ENCODE measurements at regions not wholly inside any gene's neighbourhood (a gene's known extent, or its start where the extent isn't known, plus 50 kb on each side); places are given as distances from the start of the nearest gene placed in this dataset.

GRCh38 chr9:32234451-32234850, 150.0 kb upstream of the ACO1 start:
- ATAC-seq (replicated peaks) (no peak), DNase-seq (no peak)
- Mint-ChIP-seq H3K27ac (no peak overlapping the region), H3K36me3 (no peaks in the 10 kb centered on the region), H3K9me3 (no peaks in the 10 kb centered on the region), H3K4me1 (no peaks in the 10 kb centered on the region), H3K27me3 (no peaks in the 10 kb centered on the region), H3K4me3 (no peak overlapping the region)

GRCh38 chr9:32247168-32247567, 137.3 kb upstream of the ACO1 start:
- no peaks in the 10 kb centered on the region for H3K9me3 Mint-ChIP-seq
- no peak overlapping the region for H3K4me3 Mint-ChIP-seq
- no peaks in the 10 kb centered on the region for H3K27me3 Mint-ChIP-seq
- H3K27ac Mint-ChIP-seq, result no peak overlapping the region
- no peaks in the 10 kb centered on the region for H3K4me1 Mint-ChIP-seq
- DNase-seq (no peak), ATAC-seq (replicated peaks) (no peak)
- no peaks in the 10 kb centered on the region for H3K36me3 Mint-ChIP-seq

GRCh38 chr9:32248189-32248712, 136.2 kb upstream of the ACO1 start:
- no peak overlapping the region for H3K27ac Mint-ChIP-seq
- no peaks in the 10 kb centered on the region for H3K27me3 Mint-ChIP-seq

GRCh38 chr9:32251539-32251938, 132.9 kb upstream of the ACO1 start:
- DNase-seq, result peak; percentile 9
- H3K27ac Mint-ChIP-seq, result no peak overlapping the region
- H3K9me3 Mint-ChIP-seq, result no peaks in the 10 kb centered on the region
- peak; percentile 79 to 83 for ATAC-seq (replicated peaks)
- H3K27me3 Mint-ChIP-seq, result no peaks in the 10 kb centered on the region
- no peaks in the 10 kb centered on the region for H3K4me1 Mint-ChIP-seq
- H3K36me3 Mint-ChIP-seq, result no peaks in the 10 kb centered on the region
- H3K4me3 Mint-ChIP-seq, result no peak overlapping the region

More at GRCh38 chr9:32248189-32248712, 136.2 kb upstream of the ACO1 start:
- no peaks in the 10 kb centered on the region for H3K4me1 Mint-ChIP-seq
- no peaks in the 10 kb centered on the region for H3K9me3 Mint-ChIP-seq
- H3K36me3 Mint-ChIP-seq, result no peaks in the 10 kb centered on the region
- DNase-seq (no peak), ATAC-seq (replicated peaks) (no peak)
- no peak overlapping the region for H3K4me3 Mint-ChIP-seq

- H3K36me3 Mint-ChIP-seq, result no peaks in the 10 kb centered on the region
- H3K27me3 Mint-ChIP-seq, result no peaks in the 10 kb centered on the region
- H3K27ac Mint-ChIP-seq, result no peak overlapping the region
- no peaks in the 10 kb centered on the region for H3K4me1 Mint-ChIP-seq
- ATAC-seq (replicated peaks) (no peak), DNase-seq (no peak)
- no peak overlapping the region for H3K4me3 Mint-ChIP-seq
- no peaks in the 10 kb centered on the region for H3K9me3 Mint-ChIP-seq
These were observed 130.7 kb upstream of the ACO1 start for GRCh38 chr9:32253731-32254130.

- Mint-ChIP-seq H3K27me3 (no peaks in the 10 kb centered on the region), H3K9me3 (no peaks in the 10 kb centered on the region), H3K36me3 (no peaks in the 10 kb centered on the region), H3K4me3 (no peak overlapping the region), H3K4me1 (no peaks in the 10 kb centered on the region), H3K27ac (no peak overlapping the region)
- DNase-seq (no peak), ATAC-seq (replicated peaks) (no peak)
These were observed 129.4 kb upstream of the ACO1 start for GRCh38 chr9:32255026-32255425.

- Mint-ChIP-seq H3K36me3 (no peaks in the 10 kb centered on the region), H3K9me3 (peaks cover 0 to 2% of the 10 kb centered on the region in 2 donors), H3K27ac (no peak overlapping the region), H3K27me3 (no peaks in the 10 kb centered on the region), H3K4me3 (no peak overlapping the region), H3K4me1 (no peaks in the 10 kb centered on the region)
- ATAC-seq (replicated peaks) (no peak), DNase-seq (no peak)
These were observed 126.0 kb upstream of the ACO1 start for GRCh38 chr9:32258482-32258881.

- peaks cover 0 to 2% of the 10 kb centered on the region in 2 donors for H3K9me3 Mint-ChIP-seq
- ATAC-seq (replicated peaks) (no peak), DNase-seq (no peak)
- no peaks in the 10 kb centered on the region for H3K4me1 Mint-ChIP-seq
- no peak overlapping the region for H3K27ac Mint-ChIP-seq
- no peak overlapping the region for H3K4me3 Mint-ChIP-seq
- no peaks in the 10 kb centered on the region for H3K27me3 Mint-ChIP-seq
- H3K36me3 Mint-ChIP-seq, result no peaks in the 10 kb centered on the region
These were observed 124.1 kb upstream of the ACO1 start for GRCh38 chr9:32260151-32260862.

- H3K4me3 Mint-ChIP-seq, result no peak overlapping the region
- no peak for ATAC-seq (replicated peaks)
- H3K27ac Mint-ChIP-seq, result no peak overlapping the region
- H3K4me1 Mint-ChIP-seq, result no peaks in the 10 kb centered on the region
- H3K27me3 Mint-ChIP-seq, result no peaks in the 10 kb centered on the region
- no peaks in the 10 kb centered on the region for H3K36me3 Mint-ChIP-seq
- no peak for DNase-seq
- H3K9me3 Mint-ChIP-seq, result peaks cover 0 to 2% of the 10 kb centered on the region in 2 donors
These were observed 120.1 kb upstream of the ACO1 start for GRCh38 chr9:32264170-32264864.

- no peaks in the 10 kb centered on the region for H3K36me3 Mint-ChIP-seq
- no peaks in the 10 kb centered on the region for H3K4me1 Mint-ChIP-seq
- no peak overlapping the region for H3K4me3 Mint-ChIP-seq
- peaks cover 0 to 2% of the 10 kb centered on the region in 2 donors for H3K9me3 Mint-ChIP-seq
- no peak for DNase-seq
- H3K27ac Mint-ChIP-seq, result no peak overlapping the region
- H3K27me3 Mint-ChIP-seq, result no peaks in the 10 kb centered on the region
- ATAC-seq (replicated peaks), result no peak
These were observed 119.4 kb upstream of the ACO1 start for GRCh38 chr9:32265037-32265436.

- ATAC-seq (replicated peaks) (no peak), DNase-seq (no peak)
- H3K27me3 Mint-ChIP-seq, result no peaks in the 10 kb centered on the region
- no peak overlapping the region for H3K4me3 Mint-ChIP-seq
- no peak overlapping the region for H3K27ac Mint-ChIP-seq
- no peaks in the 10 kb centered on the region for H3K4me1 Mint-ChIP-seq
- no peaks in the 10 kb centered on the region for H3K36me3 Mint-ChIP-seq
- H3K9me3 Mint-ChIP-seq, result peaks cover 0 to 2% of the 10 kb centered on the region in 2 donors
These were observed 105.5 kb upstream of the ACO1 start for GRCh38 chr9:32278991-32279390.

- no peak for ATAC-seq (replicated peaks)
These were observed 94.7 kb upstream of the ACO1 start for GRCh38 chr9:32289756-32290155.

GRCh38 chr9:32291370-32291769, 93.1 kb upstream of the ACO1 start:
- Mint-ChIP-seq H3K9me3 (peaks cover 0 to 8% of the 10 kb centered on the region in 2 donors), H3K4me3 (no peak overlapping the region), H3K27ac (no peak overlapping the region), H3K27me3 (peaks cover 6 to 16% of the 10 kb centered on the region in 2 donors), H3K4me1 (no peaks in the 10 kb centered on the region), H3K36me3 (no peaks in the 10 kb centered on the region)
- DNase-seq, result no peak
- no peak for ATAC-seq (replicated peaks)

More at GRCh38 chr9:32289756-32290155, 94.7 kb upstream of the ACO1 start:
- Mint-ChIP-seq H3K4me3 (no peak overlapping the region), H3K9me3 (peaks cover 0 to 10% of the 10 kb centered on the region in 2 donors), H3K4me1 (no peaks in the 10 kb centered on the region), H3K27me3 (peaks cover 6 to 14% of the 10 kb centered on the region in 2 donors), H3K27ac (no peak overlapping the region), H3K36me3 (no peaks in the 10 kb centered on the region)
- DNase-seq, result no peak

- Mint-ChIP-seq H3K4me3 (no peak overlapping the region), H3K36me3 (no peaks in the 10 kb centered on the region), H3K27me3 (peaks cover 8 to 22% of the 10 kb centered on the region in 2 donors), H3K27ac (no peak overlapping the region), H3K9me3 (peaks cover 0 to 4% of the 10 kb centered on the region in 2 donors), H3K4me1 (no peaks in the 10 kb centered on the region)
- no peak for ATAC-seq (replicated peaks)
- DNase-seq, result no peak
These were observed 91.8 kb upstream of the ACO1 start for GRCh38 chr9:32292611-32293010.

- no peak overlapping the region for H3K27ac Mint-ChIP-seq
- no peaks in the 10 kb centered on the region for H3K36me3 Mint-ChIP-seq
- no peaks in the 10 kb centered on the region for H3K4me1 Mint-ChIP-seq
- no peak overlapping the region for H3K4me3 Mint-ChIP-seq
- H3K27me3 Mint-ChIP-seq, result peaks cover 11 to 26% of the 10 kb centered on the region in 2 donors
- no peak for DNase-seq
- peaks cover 0 to 7% of the 10 kb centered on the region in 2 donors for H3K9me3 Mint-ChIP-seq
- no peak for ATAC-seq (replicated peaks)
These were observed 91.4 kb upstream of the ACO1 start for GRCh38 chr9:32293091-32293490.
